Cardiac muscle cell (in vitro differentiated cells and primary cell): ENCODE measurements at regions not wholly inside any gene's neighbourhood (a gene's known extent, or its start where the extent isn't known, plus 50 kb on each side); places are given as distances from the start of the nearest gene placed in this dataset.
"Not testable (repeated sequence)": the region's sequence is repeated elsewhere in the genome, so short reads cannot be mapped to it uniquely, and the experiment has no call there.

Source experiments
- DNase-seq, 2 donors: peaks; one replicate each; pipeline versions ENCODE4 v3.0.0 to v3.0.0-alpha.2; 2010 to 2017; ENCODE audit warnings: low read depth in 1 of 2, low spot score in 1 of 2
- H3K27ac ChIP-seq: fragments of 200-600 bp; sonication (generic); 2 replicates; pipeline ENCODE4 v1.5.1; 2016
- H3K27me3 ChIP-seq: fragments of 200-600 bp; sonication (generic); 2 replicates; pipeline ENCODE4 v1.6.0; 2016; ENCODE audit warnings: control low read depth
- H3K36me3 ChIP-seq: fragments of 200-600 bp; sonication (generic); 2 replicates; pipeline ENCODE4 v1.5.1; 2016; ENCODE audit warnings: control low read depth
- H3K4me1 ChIP-seq: fragments of 200-600 bp; sonication (generic); 2 replicates; pipeline ENCODE4 v1.8.1; 2017; ENCODE audit warnings: low read depth, mild to moderate bottlenecking, mixed run types
- H3K4me3 ChIP-seq: fragments of 200-600 bp; sonication (generic); 2 replicates; pipeline ENCODE4 v1.5.1; 2016; ENCODE audit warnings: mild to moderate bottlenecking
- H3K9me3 ChIP-seq: fragments of 200-600 bp; sonication (generic); 2 replicates; pipeline ENCODE4 v1.5.1; 2017; ENCODE audit warnings: low read depth, mild to moderate bottlenecking, control low read depth
- CTCF ChIP-seq: IDR thresholded peaks from 2 replicates; pipeline ENCODE4 v1.5.1; 2012; ENCODE audit warnings: low read depth, mild to moderate bottlenecking, low read length

GRCh38 chr2:167575276-167575675 is 672.1 kb downstream of the STK39 start:
- no peaks in the 10 kb centered on the region for H3K27me3 ChIP-seq
- H3K36me3 ChIP-seq = no peaks in the 10 kb centered on the region
- H3K27ac ChIP-seq = no peak overlapping the region
- DNase-seq = no peak
- H3K9me3 ChIP-seq = no peaks in the 10 kb centered on the region
- no peak overlapping the region for H3K4me3 ChIP-seq
- peaks cover 3% of the 10 kb centered on the region for H3K4me1 ChIP-seq
- no peak for TF ChIP-seq CTCF

GRCh38 chr2:167572883-167573619 is 674.3 kb downstream of the STK39 start:
- no peak for DNase-seq
- Histone ChIP-seq H3K27me3 (no peaks in the 10 kb centered on the region), H3K4me1 (no peaks in the 10 kb centered on the region), H3K9me3 (no peaks in the 10 kb centered on the region), H3K4me3 (no peak overlapping the region), H3K36me3 (no peaks in the 10 kb centered on the region), H3K27ac (no peak overlapping the region)
- TF ChIP-seq CTCF = no peak

- no peaks in the 10 kb centered on the region for H3K27me3 ChIP-seq
- DNase-seq = no peak
- TF ChIP-seq CTCF = no peak
- no peak overlapping the region for H3K4me3 ChIP-seq
- no peak overlapping the region for H3K27ac ChIP-seq
- no peaks in the 10 kb centered on the region for H3K9me3 ChIP-seq
- H3K36me3 ChIP-seq = no peaks in the 10 kb centered on the region
- no peaks in the 10 kb centered on the region for H3K4me1 ChIP-seq
Observed at GRCh38 chr2:167570370-167570769, 677.0 kb downstream of the STK39 start.

- DNase-seq, H3K27me3 ChIP-seq, H3K4me3 ChIP-seq, H3K4me1 ChIP-seq, H3K9me3 ChIP-seq, H3K36me3 ChIP-seq, H3K27ac ChIP-seq: not testable (repeated sequence)
Observed at GRCh38 chr2:167563885-167564619, 675.8 kb downstream of the XIRP2 start.

- not testable (repeated sequence) for H3K4me3 ChIP-seq, H3K27ac ChIP-seq, H3K4me1 ChIP-seq, DNase-seq, H3K36me3 ChIP-seq, H3K27me3 ChIP-seq, H3K9me3 ChIP-seq
Observed at GRCh38 chr2:167558272-167558991, 670.2 kb downstream of the XIRP2 start.

- Histone ChIP-seq H3K9me3 (no peaks in the 10 kb centered on the region), H3K4me1 (no peaks in the 10 kb centered on the region), H3K27ac (no peak overlapping the region), H3K36me3 (no peaks in the 10 kb centered on the region), H3K4me3 (no peak overlapping the region), H3K27me3 (no peaks in the 10 kb centered on the region)
- TF ChIP-seq CTCF = no peak
- DNase-seq = no peak
Observed at GRCh38 chr2:167555098-167555720, 666.9 kb downstream of the XIRP2 start.
